ENCODE measurements at regions not wholly inside any gene's neighbourhood (a gene's known extent, or its start where the extent isn't known, plus 50 kb on each side); places are given as distances from the start of the nearest gene placed in this dataset.
"Not testable (repeated sequence)": the region's sequence is repeated elsewhere in the genome, so short reads cannot be mapped to it uniquely, and the experiment has no call there.

- DNase-seq: no peak
- no peak overlapping the region for H3K4me3 Mint-ChIP-seq
- H3K36me3 Mint-ChIP-seq (ENCODE audit: low read depth): no peaks in the 10 kb centered on the region
- no peak for ATAC-seq
- H3K27ac Mint-ChIP-seq: no peak overlapping the region
- H3K4me1 Mint-ChIP-seq: peaks cover 2% of the 10 kb centered on the region
- peaks cover 22% of the 10 kb centered on the region for H3K27me3 Mint-ChIP-seq
- no peaks in the 10 kb centered on the region for H3K9me3 ChIP-seq (ENCODE audit: control insufficient read depth, low read length, poor library complexity, severe bottlenecking)
Observed at GRCh38 chr4:107452717-107453630, 267.1 kb downstream of the PAPSS1 start.

GRCh38 chr4:107449611-107450369 is 270.2 kb downstream of the PAPSS1 start:
- H3K27ac Mint-ChIP-seq: no peak overlapping the region

GRCh38 chr4:107442538-107443111 is 277.4 kb downstream of the PAPSS1 start:
- Mint-ChIP-seq H3K4me1 (no peaks in the 10 kb centered on the region), H3K27ac (no peak overlapping the region), H3K36me3 (ENCODE audit: low read depth) (no peaks in the 10 kb centered on the region), H3K27me3 (no peaks in the 10 kb centered on the region), H3K4me3 (no peak overlapping the region)
- ATAC-seq: no peak
- DNase-seq: no peak
- no peaks in the 10 kb centered on the region for H3K9me3 ChIP-seq (ENCODE audit: control insufficient read depth, low read length, poor library complexity, severe bottlenecking)

More at GRCh38 chr4:107449611-107450369, 270.2 kb downstream of the PAPSS1 start:
- ATAC-seq (no peak), DNase-seq (no peak)
- Mint-ChIP-seq H3K36me3 (ENCODE audit: low read depth) (no peaks in the 10 kb centered on the region), H3K4me1 (no peaks in the 10 kb centered on the region), H3K4me3 (no peak overlapping the region), H3K27me3 (peaks cover 16% of the 10 kb centered on the region)
- H3K9me3 ChIP-seq (ENCODE audit: control insufficient read depth, low read length, poor library complexity, severe bottlenecking): no peaks in the 10 kb centered on the region

GRCh38 chr4:107439401-107439800 is 280.6 kb downstream of the PAPSS1 start:
- no peaks in the 10 kb centered on the region for H3K9me3 ChIP-seq (ENCODE audit: control insufficient read depth, low read length, poor library complexity, severe bottlenecking)
- Mint-ChIP-seq H3K27ac (no peak overlapping the region), H3K27me3 (peaks cover 9% of the 10 kb centered on the region), H3K4me3 (no peak overlapping the region), H3K36me3 (ENCODE audit: low read depth) (no peaks in the 10 kb centered on the region), H3K4me1 (no peaks in the 10 kb centered on the region)
- ATAC-seq (no peak), DNase-seq (no peak)

GRCh38 chr4:107436471-107436870 is 283.6 kb downstream of the PAPSS1 start:
- H3K4me1 Mint-ChIP-seq, H3K4me3 Mint-ChIP-seq, DNase-seq: not testable (repeated sequence)

GRCh38 chr4:107432451-107432850 is 287.6 kb downstream of the PAPSS1 start:
- H3K4me1 Mint-ChIP-seq: no peaks in the 10 kb centered on the region
- ATAC-seq: no peak
- peaks cover 19% of the 10 kb centered on the region for H3K27me3 Mint-ChIP-seq
- no peaks in the 10 kb centered on the region for H3K9me3 ChIP-seq (ENCODE audit: control insufficient read depth, low read length, poor library complexity, severe bottlenecking)
- no peak overlapping the region for H3K4me3 Mint-ChIP-seq
- no peaks in the 10 kb centered on the region for H3K36me3 Mint-ChIP-seq (ENCODE audit: low read depth)
- H3K27ac Mint-ChIP-seq: no peak overlapping the region
- DNase-seq: no peak

More at GRCh38 chr4:107436471-107436870, 283.6 kb downstream of the PAPSS1 start:
- not testable (repeated sequence) for H3K36me3 Mint-ChIP-seq (ENCODE audit: low read depth); ATAC-seq; H3K27ac Mint-ChIP-seq; H3K9me3 ChIP-seq (ENCODE audit: control insufficient read depth, low read length, poor library complexity, severe bottlenecking)
- peaks cover 13% of the 10 kb centered on the region for H3K27me3 Mint-ChIP-seq

GRCh38 chr4:107423677-107424405 is 296.2 kb downstream of the PAPSS1 start:
- H3K4me1 Mint-ChIP-seq: no peaks in the 10 kb centered on the region
- H3K27ac Mint-ChIP-seq: no peak overlapping the region
- ATAC-seq (no peak), DNase-seq (no peak)
- peaks cover 1% of the 10 kb centered on the region for H3K27me3 Mint-ChIP-seq
- no peak overlapping the region for H3K4me3 Mint-ChIP-seq
- no peaks in the 10 kb centered on the region for H3K9me3 ChIP-seq (ENCODE audit: control insufficient read depth, low read length, poor library complexity, severe bottlenecking)
- no peaks in the 10 kb centered on the region for H3K36me3 Mint-ChIP-seq (ENCODE audit: low read depth)

GRCh38 chr4:107419536-107419935 is 300.5 kb downstream of the PAPSS1 start:
- not testable (repeated sequence) for H3K27ac Mint-ChIP-seq; DNase-seq; H3K36me3 Mint-ChIP-seq (ENCODE audit: low read depth); H3K4me1 Mint-ChIP-seq; H3K4me3 Mint-ChIP-seq; ATAC-seq; H3K27me3 Mint-ChIP-seq; H3K9me3 ChIP-seq (ENCODE audit: control insufficient read depth, low read length, poor library complexity, severe bottlenecking)

GRCh38 chr4:107419052-107419451 is 301.0 kb downstream of the PAPSS1 start:
- Mint-ChIP-seq H3K36me3 (ENCODE audit: low read depth) (no peaks in the 10 kb centered on the region), H3K27ac (no peak overlapping the region), H3K27me3 (peaks cover 4% of the 10 kb centered on the region), H3K4me3 (no peak overlapping the region), H3K4me1 (no peaks in the 10 kb centered on the region)
- no peaks in the 10 kb centered on the region for H3K9me3 ChIP-seq (ENCODE audit: control insufficient read depth, low read length, poor library complexity, severe bottlenecking)
- ATAC-seq: no peak
- no peak for DNase-seq

- ATAC-seq: not testable (repeated sequence)
Observed at GRCh38 chr4:107415490-107415889, 304.5 kb downstream of the PAPSS1 start.

GRCh38 chr4:107409872-107410271 is 310.2 kb downstream of the PAPSS1 start:
- H3K36me3 Mint-ChIP-seq (ENCODE audit: low read depth); H3K27ac Mint-ChIP-seq; H3K4me3 Mint-ChIP-seq; DNase-seq; H3K4me1 Mint-ChIP-seq; ATAC-seq; H3K9me3 ChIP-seq (ENCODE audit: control insufficient read depth, low read length, poor library complexity, severe bottlenecking): not testable (repeated sequence)
- H3K27me3 Mint-ChIP-seq: peaks cover 14% of the 10 kb centered on the region

More at GRCh38 chr4:107415490-107415889, 304.5 kb downstream of the PAPSS1 start:
- not testable (repeated sequence) for H3K27me3 Mint-ChIP-seq; H3K9me3 ChIP-seq (ENCODE audit: control insufficient read depth, low read length, poor library complexity, severe bottlenecking); H3K4me1 Mint-ChIP-seq; H3K36me3 Mint-ChIP-seq (ENCODE audit: low read depth); DNase-seq; H3K27ac Mint-ChIP-seq; H3K4me3 Mint-ChIP-seq

GRCh38 chr4:107408968-107409367 is 311.1 kb downstream of the PAPSS1 start:
- Mint-ChIP-seq H3K4me3 (no peak overlapping the region), H3K27ac (no peak overlapping the region), H3K36me3 (ENCODE audit: low read depth) (no peaks in the 10 kb centered on the region), H3K27me3 (peaks cover 12% of the 10 kb centered on the region), H3K4me1 (no peaks in the 10 kb centered on the region)
- DNase-seq (no peak), ATAC-seq (no peak)
- no peaks in the 10 kb centered on the region for H3K9me3 ChIP-seq (ENCODE audit: control insufficient read depth, low read length, poor library complexity, severe bottlenecking)
